ENCODE measurements at regions not wholly inside any gene's neighbourhood (a gene's known extent, or its start where the extent isn't known, plus 50 kb on each side); places are given as distances from the start of the nearest gene placed in this dataset.

DNA sequence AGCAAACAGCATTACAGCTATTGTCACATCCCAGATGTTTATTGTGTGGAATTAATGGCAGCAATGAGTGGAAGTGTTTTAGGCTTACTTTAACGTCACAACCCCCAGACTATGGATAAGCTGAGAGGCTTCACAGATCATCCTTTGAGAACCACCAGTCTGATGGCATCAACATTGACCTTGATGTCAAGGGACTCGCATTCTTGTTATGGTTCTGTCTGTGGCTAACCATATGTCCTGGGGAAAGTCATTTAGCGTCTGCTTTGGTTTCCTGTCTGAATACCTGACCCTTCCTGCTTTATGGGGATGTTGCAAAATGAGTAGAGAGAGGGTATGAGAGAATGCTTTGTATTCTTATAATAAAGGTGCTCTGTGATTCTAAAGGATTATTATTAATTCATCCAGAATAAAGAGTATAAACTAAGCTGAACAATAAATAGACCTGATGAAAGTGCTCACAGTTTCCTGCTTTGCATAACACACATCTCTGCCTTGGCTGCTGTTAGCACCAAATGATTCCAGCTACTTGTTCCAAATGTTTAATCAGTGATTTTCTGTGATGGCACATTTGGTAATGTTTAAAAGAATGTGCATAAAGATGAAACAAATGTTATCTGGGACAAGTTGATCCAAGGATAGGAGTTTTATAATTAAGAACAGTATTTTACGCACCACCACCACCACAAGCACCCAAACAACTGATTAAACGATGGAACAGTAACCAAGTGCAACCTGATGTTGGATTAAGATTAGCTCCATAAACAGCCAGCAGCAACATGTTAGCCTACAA lies 116.9 kb upstream of the LRIG3 start:
- DNase-seq, result peak; percentile 76

- no peak for DNase-seq
Measured at GRCh38 chr12:59036347-59036746, 116.0 kb upstream of the LRIG3 start.

DNA sequence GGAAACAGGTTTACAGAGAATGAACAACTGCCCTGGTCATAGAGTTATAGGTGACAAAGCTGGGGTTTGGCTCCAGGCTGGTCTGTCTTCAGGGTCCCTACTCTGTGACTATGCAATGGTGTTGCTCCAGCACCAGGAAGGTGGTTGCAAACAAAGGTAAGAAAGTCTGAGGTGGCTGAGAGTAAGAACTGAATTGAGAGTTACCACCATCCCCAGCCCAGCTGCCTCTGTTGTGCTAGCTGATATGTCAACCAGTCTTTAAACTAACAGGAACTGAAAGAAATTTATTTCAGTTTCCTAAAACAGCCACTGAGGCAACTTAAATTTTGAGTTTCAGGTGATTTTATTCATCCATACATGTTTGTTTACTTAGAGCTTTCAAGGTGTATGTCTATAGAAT lies 111.0 kb upstream of the LRIG3 start:
- DNase-seq, result no peak

DNA sequence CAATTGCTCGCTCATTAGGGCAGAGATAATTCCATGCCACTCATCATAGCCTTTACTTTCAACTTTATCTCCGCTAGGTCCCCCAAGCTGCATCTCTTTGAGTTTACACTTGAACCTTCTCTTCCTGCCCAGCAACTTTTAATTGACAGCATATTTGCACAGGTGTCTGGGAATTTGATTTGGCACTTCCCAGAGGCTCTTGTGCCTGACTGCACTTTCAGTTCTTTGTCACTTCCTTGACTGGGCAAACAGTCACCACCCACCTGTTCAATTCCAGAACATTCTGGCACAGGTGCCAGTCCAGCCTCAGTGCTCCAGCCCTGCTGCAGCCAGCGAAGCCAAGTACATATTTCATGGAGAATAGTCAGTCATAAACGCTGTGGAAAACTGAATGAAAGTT lies 110.1 kb upstream of the LRIG3 start:
- DNase-seq, result no peak

DNA sequence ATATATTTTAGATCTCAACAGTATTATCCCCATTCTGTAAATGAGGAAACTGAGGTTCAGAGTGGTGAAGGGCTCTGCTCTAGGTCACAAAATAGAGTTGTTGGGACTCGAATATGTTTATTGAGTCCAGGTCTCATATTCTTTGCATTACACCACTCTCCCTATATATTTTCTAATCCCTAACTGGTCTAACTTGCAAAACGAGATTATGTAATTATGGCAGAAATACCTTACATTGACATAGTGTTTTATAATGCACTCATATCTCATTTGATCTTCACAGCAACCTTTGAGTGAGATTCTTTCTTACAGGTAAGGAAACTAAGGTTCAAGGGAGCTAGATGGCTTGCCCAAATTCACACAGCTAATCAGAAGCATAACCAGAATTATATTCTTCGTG lies 106.9 kb upstream of the LRIG3 start:
- DNase-seq, result no peak

GRCh38 chr12:59023861-59024424 lies 103.6 kb upstream of the LRIG3 start:
- DNase-seq, result no peak

GRCh38 chr12:59020073-59020946 lies 100.0 kb upstream of the LRIG3 start:
- no peak for DNase-seq

GRCh38 chr12:59014885-59015284 lies 94.6 kb upstream of the LRIG3 start:
- DNase-seq, result no peak

- peak; percentile 64 for DNase-seq
Measured at GRCh38 chr12:59010941-59011340, 90.6 kb upstream of the LRIG3 start.

- no peak for DNase-seq
Measured at GRCh38 chr12:59010118-59010517, 89.8 kb upstream of the LRIG3 start.

- no peak for DNase-seq
Measured at GRCh38 chr12:59007620-59008019, 87.3 kb upstream of the LRIG3 start.

GRCh38 chr12:59005193-59005955 lies 85.1 kb upstream of the LRIG3 start:
- DNase-seq, result no peak

GRCh38 chr12:59004456-59004855 lies 84.2 kb upstream of the LRIG3 start:
- no peak for DNase-seq

- DNase-seq, result no peak
Measured at GRCh38 chr12:58995666-58996363, 75.5 kb upstream of the LRIG3 start.

GRCh38 chr12:58988643-58989344 lies 68.5 kb upstream of the LRIG3 start:
- DNase-seq, result no peak

DNA sequence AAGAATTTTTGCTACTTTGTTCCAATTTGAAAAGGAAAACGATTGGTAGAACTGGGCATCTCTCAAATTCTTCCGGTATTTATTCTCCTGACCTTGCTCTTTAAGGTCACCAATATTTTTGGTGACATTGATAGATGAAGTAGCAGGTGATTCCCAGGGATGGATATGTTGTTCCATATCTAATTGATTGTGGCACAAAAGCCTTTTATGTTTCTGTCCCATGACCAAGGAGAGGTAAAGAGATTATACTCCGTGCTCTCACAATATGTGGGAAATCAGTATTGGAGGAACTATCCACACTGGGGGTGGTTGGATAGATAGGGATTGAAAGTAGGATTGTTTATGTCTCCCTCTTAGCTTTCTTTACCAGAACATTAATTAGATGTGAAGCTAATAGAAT lies 61.7 kb upstream of the LRIG3 start:
- DNase-seq, result no peak

DNA sequence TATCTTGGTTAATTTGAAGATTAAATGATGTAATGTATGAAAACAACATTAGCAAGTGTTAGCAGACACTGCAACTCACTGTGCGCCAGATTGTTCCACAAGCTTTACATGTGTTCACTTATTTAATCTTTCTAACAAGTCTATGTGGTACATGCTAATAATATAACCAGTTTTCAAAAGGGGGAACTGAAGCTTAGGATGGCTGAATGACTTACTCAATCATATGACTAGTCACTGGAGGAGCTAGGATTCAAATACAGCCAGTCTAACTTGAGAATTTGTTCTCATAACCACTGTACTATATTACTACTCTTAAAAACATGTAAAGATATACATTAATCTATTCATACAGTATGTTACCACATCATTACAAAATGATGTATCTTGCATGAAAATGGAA lies 60.5 kb upstream of the LRIG3 start:
- DNase-seq, result no peak

DNA sequence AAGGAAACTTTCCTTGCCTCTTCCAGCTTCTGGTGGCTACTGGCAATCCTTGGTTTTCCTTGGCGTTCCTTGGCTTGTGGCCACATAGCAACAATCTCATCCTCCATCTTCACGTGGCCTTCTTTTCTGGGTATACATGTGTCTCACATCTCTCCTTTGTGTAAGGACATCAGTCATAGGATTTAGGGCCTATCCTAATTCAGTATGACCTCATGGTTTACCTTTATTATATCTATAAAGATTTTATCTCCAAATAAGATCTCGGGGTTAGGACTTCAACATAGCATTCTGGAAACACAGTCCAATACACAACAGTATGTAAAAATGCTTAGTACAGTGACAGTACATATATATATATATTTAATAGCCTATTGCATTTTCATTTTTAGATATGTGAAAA lies 58.4 kb upstream of the LRIG3 start:
- DNase-seq, result no peak

DNA sequence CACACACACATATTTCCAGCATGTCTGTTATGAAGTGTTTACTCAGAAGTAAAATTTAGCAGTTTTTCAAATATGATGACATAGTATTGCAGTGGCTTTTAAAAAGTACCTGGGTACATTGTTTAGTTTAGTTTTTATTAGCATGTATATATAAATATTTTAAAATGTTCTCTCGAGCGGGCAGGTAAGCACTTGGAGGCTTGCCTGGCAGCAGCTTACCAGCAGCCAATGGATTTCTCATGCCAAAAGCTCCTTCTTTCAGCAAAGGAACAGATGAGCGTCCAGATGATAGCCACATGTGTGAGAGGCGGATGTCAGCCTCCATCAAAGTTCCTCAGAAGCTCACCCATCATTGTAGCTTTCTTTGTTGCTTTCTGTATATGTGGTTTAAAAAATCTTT lies 57.2 kb upstream of the LRIG3 start:
- no peak for DNase-seq

DNA sequence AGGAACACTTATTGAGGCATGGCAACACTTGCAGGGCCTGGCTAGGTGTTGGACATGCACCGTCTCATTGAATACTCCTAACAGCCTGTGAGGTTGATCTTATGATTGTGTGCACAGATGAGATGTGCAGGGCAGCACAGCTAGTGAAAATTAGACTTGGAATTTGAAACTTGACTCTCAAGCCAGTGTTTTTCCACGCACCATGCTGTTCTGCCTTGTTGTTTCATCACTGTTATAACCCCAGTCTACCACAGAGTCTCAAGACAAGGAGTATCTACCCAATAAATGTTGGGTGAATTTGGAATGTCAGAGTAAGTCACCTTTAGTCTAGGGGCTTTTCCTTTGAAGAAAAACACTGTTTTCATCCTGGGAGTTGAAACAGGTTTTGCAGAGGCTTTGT lies 55.8 kb upstream of the LRIG3 start:
- DNase-seq, result no peak
